ENCODE measurements at regions not wholly inside any gene's neighbourhood (a gene's known extent, or its start where the extent isn't known, plus 50 kb on each side); places are given as distances from the start of the nearest gene placed in this dataset.

DNA sequence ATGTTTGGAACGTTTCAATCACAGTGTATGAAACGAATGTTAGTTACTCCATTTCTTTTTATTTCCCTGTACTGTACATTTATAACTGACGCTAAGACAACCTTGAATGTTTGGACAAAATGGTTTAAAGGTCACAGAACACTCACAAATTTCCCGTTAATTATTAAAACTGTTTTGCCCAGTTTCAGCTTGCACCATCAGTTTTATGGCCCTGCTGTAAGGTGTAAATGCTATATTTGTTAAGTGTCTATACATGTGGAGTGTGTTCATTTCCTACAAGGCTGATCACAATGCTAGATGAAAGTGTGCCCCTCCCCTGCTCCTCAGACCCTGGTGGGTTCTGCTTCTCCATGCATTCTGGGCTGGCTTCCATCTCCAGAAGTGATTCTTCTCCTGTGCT is 57.9 kb upstream of the ETS2 start:
- DNase-seq (ENCODE audit: insufficient read length, low spot score, missing footprints) = no peak
- Histone ChIP-seq H3K27ac (ENCODE audit: low read depth, low read length) (no peak overlapping the region), H3K4me2 (ENCODE audit: insufficient read depth, low read length) (no peak overlapping the region), H3K4me1 (ENCODE audit: insufficient read depth, low read length) (peaks cover 5% of the 10 kb centered on the region), H4K20me1 (ENCODE audit: insufficient read depth, low read length) (no peaks in the 10 kb centered on the region), H3K36me3 (ENCODE audit: insufficient read depth, low read length) (no peaks in the 10 kb centered on the region), H2AFZ (ENCODE audit: low read length) (no peak overlapping the region), H3K4me3 (ENCODE audit: insufficient read depth, low read length) (no peak overlapping the region), H3K27me3 (ENCODE audit: insufficient read depth, low read length) (peaks cover 53% of the 10 kb centered on the region), H3K79me2 (ENCODE audit: insufficient read depth, low read length) (no peaks in the 10 kb centered on the region), H3K9me3 (ENCODE audit: low read depth, low read length) (no peaks in the 10 kb centered on the region)
- TF ChIP-seq, protein P1, sequence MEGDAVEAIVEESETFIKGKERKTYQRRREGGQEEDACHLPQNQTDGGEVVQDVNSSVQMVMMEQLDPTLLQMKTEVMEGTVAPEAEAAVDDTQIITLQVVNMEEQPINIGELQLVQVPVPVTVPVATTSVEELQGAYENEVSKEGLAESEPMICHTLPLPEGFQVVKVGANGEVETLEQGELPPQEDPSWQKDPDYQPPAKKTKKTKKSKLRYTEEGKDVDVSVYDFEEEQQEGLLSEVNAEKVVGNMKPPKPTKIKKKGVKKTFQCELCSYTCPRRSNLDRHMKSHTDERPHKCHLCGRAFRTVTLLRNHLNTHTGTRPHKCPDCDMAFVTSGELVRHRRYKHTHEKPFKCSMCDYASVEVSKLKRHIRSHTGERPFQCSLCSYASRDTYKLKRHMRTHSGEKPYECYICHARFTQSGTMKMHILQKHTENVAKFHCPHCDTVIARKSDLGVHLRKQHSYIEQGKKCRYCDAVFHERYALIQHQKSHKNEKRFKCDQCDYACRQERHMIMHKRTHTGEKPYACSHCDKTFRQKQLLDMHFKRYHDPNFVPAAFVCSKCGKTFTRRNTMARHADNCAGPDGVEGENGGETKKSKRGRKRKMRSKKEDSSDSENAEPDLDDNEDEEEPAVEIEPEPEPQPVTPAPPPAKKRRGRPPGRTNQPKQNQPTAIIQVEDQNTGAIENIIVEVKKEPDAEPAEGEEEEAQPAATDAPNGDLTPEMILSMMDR (IDR thresholded peaks at IDR 0.05; ENCODE audit: extremely low read depth, low read depth, low read length) = no peak

DNA sequence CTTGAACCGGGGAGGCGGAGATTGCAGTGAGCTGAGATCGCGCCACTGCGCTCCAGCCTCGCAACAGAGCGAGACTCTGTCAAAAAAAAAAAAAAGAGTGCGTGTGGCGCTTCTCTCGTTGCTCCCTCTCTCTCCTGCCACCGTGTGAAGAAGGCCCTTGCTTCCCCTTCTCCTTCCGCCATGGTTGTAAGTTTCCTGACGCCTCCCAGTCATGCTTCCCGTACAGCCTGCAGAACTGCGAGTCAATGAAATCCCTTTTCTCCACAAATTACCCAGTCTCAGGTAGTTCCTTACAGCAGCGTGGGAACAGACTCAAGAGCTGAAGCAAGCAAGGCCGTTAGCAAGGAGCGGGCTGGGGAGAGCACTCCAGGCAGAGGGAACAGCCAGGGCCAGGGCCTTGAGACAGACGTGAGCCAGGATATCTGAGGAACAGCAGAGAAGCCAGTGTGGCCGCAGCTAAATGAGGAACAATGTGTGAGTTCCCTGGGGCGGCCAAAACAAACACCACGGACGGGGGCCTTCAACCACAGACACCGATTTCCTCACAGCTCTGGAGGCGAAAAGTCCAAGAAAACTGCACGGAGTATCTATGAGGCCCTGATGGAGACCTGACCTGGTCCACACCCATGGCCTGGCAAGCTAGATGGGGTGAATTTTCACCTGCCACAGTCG is 54.2 kb upstream of the ETS2 start:
- no peak overlapping the region for H3K27ac ChIP-seq (ENCODE audit: low read depth, low read length)
- peaks cover 18% of the 10 kb centered on the region for H3K4me1 ChIP-seq (ENCODE audit: insufficient read depth, low read length)
- no peaks in the 10 kb centered on the region for H3K9me3 ChIP-seq (ENCODE audit: low read depth, low read length)
- H3K27me3 ChIP-seq (ENCODE audit: insufficient read depth, low read length) = peaks cover 44% of the 10 kb centered on the region
- H3K4me2 ChIP-seq (ENCODE audit: insufficient read depth, low read length) = peak overlapping the region; percentile 11
- TF ChIP-seq, protein P1 (IDR thresholded peaks at IDR 0.05; ENCODE audit: extremely low read depth, low read depth, low read length) = no peak
- H3K36me3 ChIP-seq (ENCODE audit: insufficient read depth, low read length) = no peaks in the 10 kb centered on the region
- H3K4me3 ChIP-seq (ENCODE audit: insufficient read depth, low read length) = no peak overlapping the region
- no peaks in the 10 kb centered on the region for H3K79me2 ChIP-seq (ENCODE audit: insufficient read depth, low read length)
- no peaks in the 10 kb centered on the region for H4K20me1 ChIP-seq (ENCODE audit: insufficient read depth, low read length)
- DNase-seq (ENCODE audit: insufficient read length, low spot score, missing footprints) = no peak
- no peak overlapping the region for H2AFZ ChIP-seq (ENCODE audit: low read length)

DNA sequence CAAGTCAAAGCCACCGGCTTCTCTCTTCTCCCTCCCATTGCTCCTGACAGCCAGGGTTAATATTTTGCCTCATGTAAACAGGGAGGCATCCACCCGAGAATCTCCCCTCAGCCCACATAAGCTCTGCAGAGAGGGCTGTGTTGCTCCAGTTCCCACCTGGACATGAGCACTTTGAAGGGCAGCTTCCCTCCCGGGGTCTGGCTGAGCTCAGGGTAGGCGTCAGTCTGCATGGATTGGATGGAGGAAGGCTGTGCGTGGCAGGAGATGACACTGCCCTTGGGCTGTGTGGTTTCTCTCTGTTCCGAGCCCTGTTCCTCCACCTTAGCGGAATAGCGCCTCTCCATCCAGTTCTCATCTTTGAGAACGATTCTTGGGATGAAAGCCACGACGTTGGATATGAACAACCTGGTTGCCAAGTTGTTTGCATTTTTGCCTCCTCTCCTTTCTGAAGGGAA is 53.7 kb upstream of the ETS2 start:
- TF ChIP-seq, protein P1 (IDR thresholded peaks at IDR 0.05; ENCODE audit: extremely low read depth, low read depth, low read length) = no peak
- Histone ChIP-seq H4K20me1 (ENCODE audit: insufficient read depth, low read length) (no peaks in the 10 kb centered on the region), H3K4me3 (ENCODE audit: insufficient read depth, low read length) (no peak overlapping the region), H3K4me2 (ENCODE audit: insufficient read depth, low read length) (peak overlapping the region; percentile 11), H2AFZ (ENCODE audit: low read length) (no peak overlapping the region), H3K27ac (ENCODE audit: low read depth, low read length) (no peak overlapping the region), H3K9me3 (ENCODE audit: low read depth, low read length) (no peaks in the 10 kb centered on the region), H3K36me3 (ENCODE audit: insufficient read depth, low read length) (no peaks in the 10 kb centered on the region), H3K27me3 (ENCODE audit: insufficient read depth, low read length) (peaks cover 42% of the 10 kb centered on the region), H3K79me2 (ENCODE audit: insufficient read depth, low read length) (no peaks in the 10 kb centered on the region), H3K4me1 (ENCODE audit: insufficient read depth, low read length) (peaks cover 24% of the 10 kb centered on the region)
- DNase-seq (ENCODE audit: insufficient read length, low spot score, missing footprints) = no peak

DNA sequence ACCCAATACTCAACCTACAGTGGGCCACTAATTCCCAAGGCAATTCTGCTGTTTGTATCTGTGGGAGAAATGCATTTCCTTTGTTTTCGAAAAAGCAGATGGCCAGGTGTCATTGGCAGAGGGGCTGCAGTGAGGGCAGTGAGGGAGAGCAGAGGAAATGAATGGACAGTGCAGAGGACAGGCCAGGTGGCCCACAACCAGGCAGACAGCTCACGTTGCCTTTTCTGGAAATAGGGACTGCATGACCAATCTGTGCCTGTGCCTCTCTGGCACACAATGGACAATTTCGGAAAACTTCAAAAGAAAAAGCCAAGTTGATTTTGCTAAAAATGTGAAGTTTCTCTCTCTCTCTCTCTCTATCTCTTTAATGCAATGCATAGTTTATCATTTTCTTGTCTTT is 52.6 kb upstream of the ETS2 start:
- peaks cover 24% of the 10 kb centered on the region for H3K4me1 ChIP-seq (ENCODE audit: insufficient read depth, low read length)
- no peak overlapping the region for H3K4me3 ChIP-seq (ENCODE audit: insufficient read depth, low read length)
- peaks cover 32% of the 10 kb centered on the region for H3K27me3 ChIP-seq (ENCODE audit: insufficient read depth, low read length)
- H3K79me2 ChIP-seq (ENCODE audit: insufficient read depth, low read length) = no peaks in the 10 kb centered on the region
- H3K9me3 ChIP-seq (ENCODE audit: low read depth, low read length) = no peaks in the 10 kb centered on the region
- H3K27ac ChIP-seq (ENCODE audit: low read depth, low read length) = no peak overlapping the region
- no peaks in the 10 kb centered on the region for H3K36me3 ChIP-seq (ENCODE audit: insufficient read depth, low read length)
- TF ChIP-seq, protein P1 (IDR thresholded peaks at IDR 0.05; ENCODE audit: extremely low read depth, low read depth, low read length) = no peak
- no peak overlapping the region for H2AFZ ChIP-seq (ENCODE audit: low read length)
- H4K20me1 ChIP-seq (ENCODE audit: insufficient read depth, low read length) = no peaks in the 10 kb centered on the region
- H3K4me2 ChIP-seq (ENCODE audit: insufficient read depth, low read length) = no peak overlapping the region
- no peak for DNase-seq (ENCODE audit: insufficient read length, low spot score, missing footprints)

Measured in osteoblast (primary cell).